ENCODE measurements at regions not wholly inside any gene's neighbourhood (a gene's known extent, or its start where the extent isn't known, plus 50 kb on each side); places are given as distances from the start of the nearest gene placed in this dataset.

GRCh38 chr1:208537198-208537597 lies 293.0 kb upstream of the PLXNA2 start:
- TF ChIP-seq CTCF (tag by site-specific recombination; IDR thresholded peaks at IDR 0.05) (no peak), ZBTB17 (tag by site-specific recombination; IDR thresholded peaks at IDR 0.05) (no peak), ZNF791 (tag by site-specific recombination; IDR thresholded peaks at IDR 0.05) (no peak), ZNF274 (IDR thresholded peaks at IDR 0.05; ENCODE audit: low read length) (no peak), ZNF274 (tag by site-specific recombination; IDR thresholded peaks at IDR 0.05; ENCODE audit: borderline replicate concordance) (no peak), ZNF792 (tag by site-specific recombination; IDR thresholded peaks at IDR 0.05) (no peak), ZNF112 (tag by site-specific recombination; IDR thresholded peaks at IDR 0.05) (no peak), ZNF223 (tag by site-specific recombination; IDR thresholded peaks at IDR 0.05) (no peak), ZNF704 (tag by site-specific recombination; IDR thresholded peaks at IDR 0.05) (no peak), YY1 (tag by site-specific recombination; IDR thresholded peaks at IDR 0.05) (no peak), HOXD13 (CRISPR knock-in tag; IDR thresholded peaks at IDR 0.05; ENCODE audit: borderline replicate concordance) (no peak), REST (tag by site-specific recombination; IDR thresholded peaks at IDR 0.05) (no peak), ZNF175 (tag by site-specific recombination; IDR thresholded peaks at IDR 0.05) (no peak), ZBTB7A (tag by site-specific recombination; IDR thresholded peaks at IDR 0.05; ENCODE audit: low read depth) (no peak)
